SKM-1 treated with dmso at 0.1 percent for 144 hours (cell line): ENCODE measurements at regions not wholly inside any gene's neighbourhood (a gene's known extent, or its start where the extent isn't known, plus 50 kb on each side); places are given as distances from the start of the nearest gene placed in this dataset.
"Not testable (repeated sequence)": the region's sequence is repeated elsewhere in the genome, so short reads cannot be mapped to it uniquely, and the experiment has no call there.

Source experiments
- DNase-seq: peaks from one replicate; lab custom pipeline; 2025; ENCODE audit not compliant: unreplicated experiment; lab: John Stamatoyannopoulos, UW

GRCh38 chr18:60889442-60889841 lies 443.8 kb upstream of the CDH20 start:
- no peak for DNase-seq

DNA sequence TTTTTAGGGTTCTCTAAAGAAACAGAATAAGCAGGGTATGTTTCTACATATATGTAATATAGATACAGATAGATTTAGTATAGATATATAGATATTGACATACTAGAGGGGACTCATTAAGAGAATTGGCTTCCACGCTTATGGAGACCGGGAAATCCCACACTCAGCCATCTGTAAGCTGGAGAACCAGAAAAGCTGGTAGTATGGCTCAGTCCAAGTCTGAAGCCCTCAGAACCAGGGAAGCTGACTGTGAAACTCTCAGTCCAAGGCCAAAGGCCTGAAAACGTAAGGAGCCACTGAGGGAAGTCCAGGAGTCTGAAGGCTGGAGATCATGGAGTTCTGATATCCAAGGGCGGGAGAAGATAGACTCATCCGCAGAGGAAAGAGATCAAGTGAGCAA lies 441.3 kb upstream of the CDH20 start:
- no peak for DNase-seq

GRCh38 chr18:60892441-60892840 lies 440.8 kb upstream of the CDH20 start:
- DNase-seq = no peak

DNA sequence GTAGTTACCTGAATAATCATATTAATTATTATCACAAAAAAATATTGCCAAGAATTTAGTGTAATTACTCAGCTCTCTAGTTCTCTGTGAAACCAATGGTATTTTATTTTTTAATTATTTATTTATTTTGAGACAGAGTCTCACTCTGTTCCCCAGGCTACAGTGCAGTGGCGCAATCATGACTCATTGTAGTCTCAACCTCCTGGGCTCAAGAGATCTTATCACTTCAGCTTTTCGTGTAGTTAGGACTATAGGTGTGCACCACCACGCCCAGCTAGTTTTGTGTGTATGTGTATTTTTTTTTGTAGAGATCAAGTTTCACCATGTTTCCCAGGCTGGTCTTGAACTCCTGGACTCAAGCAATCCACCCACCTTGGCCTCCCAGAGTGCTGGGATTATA lies 440.4 kb upstream of the CDH20 start:
- no peak for DNase-seq

- no peak for DNase-seq
These were observed 439.7 kb upstream of the CDH20 start for GRCh38 chr18:60893355-60894097.

DNA sequence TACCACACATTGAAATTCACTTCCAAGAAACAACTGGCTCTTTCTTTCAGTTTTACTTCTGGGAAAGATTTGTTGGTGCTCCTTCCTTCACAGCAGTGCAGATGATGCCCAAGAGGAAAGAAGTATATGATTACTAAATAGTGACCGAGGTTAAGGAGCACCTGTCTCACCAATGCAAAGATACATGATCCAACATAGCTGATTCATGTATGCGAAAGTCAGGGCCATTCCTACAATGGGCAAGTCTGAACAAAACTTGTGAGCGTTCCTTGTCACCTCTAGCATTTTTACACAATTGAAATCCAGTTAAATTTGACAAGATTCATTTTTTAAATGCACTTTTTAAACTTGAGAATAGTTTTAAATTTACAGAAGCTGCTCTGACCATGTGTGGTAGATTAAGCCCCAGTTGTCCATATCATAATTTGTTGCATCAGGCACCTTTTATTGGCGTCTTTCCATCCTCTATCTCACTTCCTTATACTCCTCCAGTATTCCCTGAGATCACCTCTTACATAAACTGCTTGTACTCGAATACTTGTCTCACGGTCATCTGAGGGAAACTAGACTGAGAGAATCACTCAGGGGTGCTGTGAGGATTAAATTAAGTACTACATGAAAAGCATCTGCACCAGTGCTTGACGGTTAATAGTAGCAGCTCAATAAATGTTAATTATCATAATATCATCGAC lies 438.8 kb upstream of the CDH20 start:
- DNase-seq = no peak

GRCh38 chr18:60895181-60895580 lies 438.0 kb upstream of the CDH20 start:
- no peak for DNase-seq

DNA sequence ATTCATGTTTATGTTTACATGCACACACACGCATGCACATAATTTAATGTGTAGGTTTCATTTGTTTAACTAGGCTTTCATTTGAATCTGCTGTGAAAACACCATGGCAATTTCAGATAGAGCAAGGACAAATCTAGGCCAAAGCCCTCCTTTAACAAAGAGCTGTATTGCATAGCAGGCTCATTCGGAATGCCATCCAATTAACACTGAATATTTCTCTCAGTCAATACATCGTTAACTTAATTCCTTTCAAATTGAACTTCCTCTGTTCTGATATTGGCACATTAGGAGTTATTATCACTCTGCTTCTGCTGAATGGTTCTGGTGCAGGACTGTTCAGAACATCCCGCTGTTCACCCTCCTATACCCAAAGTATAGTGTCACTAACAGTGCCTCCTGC lies 435.1 kb upstream of the CDH20 start:
- DNase-seq = no peak

- DNase-seq = no peak
These were observed 427.5 kb upstream of the CDH20 start for GRCh38 chr18:60905699-60906098.

DNA sequence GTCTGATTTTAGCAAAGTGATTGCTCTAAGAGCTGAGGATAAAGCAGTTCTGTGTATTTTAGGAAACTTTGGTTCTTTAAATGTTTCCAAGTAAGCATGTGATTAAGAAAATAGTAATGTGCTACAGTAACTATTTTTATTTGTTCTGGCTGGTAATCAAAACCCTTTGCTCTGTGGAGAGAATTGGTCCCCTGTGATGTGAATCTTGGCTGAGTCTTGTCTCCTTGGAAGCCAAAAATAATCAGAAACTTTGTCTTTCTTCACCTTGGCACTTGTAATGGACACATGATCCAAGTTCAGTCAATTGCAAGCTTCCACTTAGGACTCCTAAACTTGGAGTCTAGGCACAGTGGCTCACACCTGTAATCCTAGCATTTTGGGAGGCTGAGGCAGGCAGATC lies 422.7 kb upstream of the CDH20 start:
- DNase-seq = no peak

DNA sequence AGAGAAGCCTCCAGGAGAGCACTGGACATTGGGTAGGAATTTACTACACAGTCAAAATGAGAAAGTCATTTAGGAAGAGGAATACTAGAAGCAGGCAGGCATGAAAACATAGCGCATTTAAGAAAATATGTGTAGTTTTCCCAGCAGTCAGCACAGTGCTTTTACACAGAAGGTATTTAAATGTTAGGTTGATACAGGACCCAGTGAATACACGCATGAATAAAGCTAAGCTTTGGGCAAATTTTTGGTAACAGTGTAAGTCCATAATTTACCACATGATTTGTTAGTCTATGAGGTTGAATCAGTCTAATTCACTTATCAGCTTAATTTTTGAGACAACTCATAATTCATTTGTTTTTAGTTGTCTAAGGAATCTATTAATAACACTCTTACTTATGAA lies 421.7 kb upstream of the CDH20 start:
- no peak for DNase-seq

DNA sequence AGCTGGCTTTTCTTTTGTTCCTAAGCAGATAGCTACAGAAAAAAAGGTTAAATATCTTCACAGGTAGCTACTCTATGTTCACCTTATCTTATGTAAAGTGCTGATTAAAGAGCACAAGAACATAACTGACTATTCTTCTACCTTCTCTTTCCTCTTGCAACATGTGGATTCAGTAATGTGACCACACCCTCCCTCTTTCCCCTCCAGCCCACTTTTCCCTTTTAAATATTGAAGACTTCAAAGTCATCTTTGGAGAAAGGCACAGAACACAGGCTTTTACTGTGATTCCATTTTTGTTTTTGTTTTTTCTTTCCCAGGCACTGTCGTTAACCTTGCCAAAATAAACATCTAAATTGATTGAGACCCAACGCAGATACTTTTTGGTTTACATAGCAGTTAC lies 418.1 kb upstream of the CDH20 start:
- DNase-seq = no peak

DNA sequence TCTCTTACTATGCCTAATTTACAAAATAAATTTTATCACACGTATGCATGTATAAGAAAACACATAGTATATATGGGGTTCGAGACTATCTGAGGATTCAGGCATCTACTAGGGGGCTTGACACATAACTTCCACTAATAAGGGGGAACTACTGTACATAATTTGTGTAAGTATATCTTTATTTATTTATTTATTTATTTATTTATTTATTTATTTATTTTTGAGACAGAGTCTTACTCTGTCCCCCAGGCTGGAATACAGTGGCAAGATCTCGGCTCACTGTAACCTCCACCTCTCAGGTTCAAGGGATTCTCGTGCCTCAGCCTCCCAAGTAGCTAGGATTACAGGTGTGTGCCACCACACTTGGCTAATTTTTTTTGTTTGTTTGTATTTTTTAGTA lies 414.4 kb upstream of the CDH20 start:
- not testable (repeated sequence) for DNase-seq

DNA sequence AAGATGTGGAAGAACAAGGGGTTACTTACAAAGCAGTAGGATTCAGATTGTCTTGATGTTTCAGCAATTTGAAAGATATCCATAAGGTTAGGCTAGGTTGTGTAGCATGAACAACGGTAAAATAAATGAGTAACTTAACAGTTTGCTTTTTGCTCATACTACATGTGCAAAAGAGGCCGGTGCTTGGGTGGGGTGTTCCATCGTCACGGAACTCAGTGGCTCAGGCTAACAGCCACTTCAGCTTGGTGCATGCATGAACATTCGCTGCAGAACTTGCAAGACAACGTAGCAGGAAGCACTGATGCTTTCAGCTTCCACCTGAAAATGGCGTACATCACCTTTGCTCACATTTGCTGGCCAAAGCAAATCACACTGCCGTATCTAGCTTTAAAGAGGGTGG lies 407.3 kb upstream of the CDH20 start:
- DNase-seq = no peak

DNA sequence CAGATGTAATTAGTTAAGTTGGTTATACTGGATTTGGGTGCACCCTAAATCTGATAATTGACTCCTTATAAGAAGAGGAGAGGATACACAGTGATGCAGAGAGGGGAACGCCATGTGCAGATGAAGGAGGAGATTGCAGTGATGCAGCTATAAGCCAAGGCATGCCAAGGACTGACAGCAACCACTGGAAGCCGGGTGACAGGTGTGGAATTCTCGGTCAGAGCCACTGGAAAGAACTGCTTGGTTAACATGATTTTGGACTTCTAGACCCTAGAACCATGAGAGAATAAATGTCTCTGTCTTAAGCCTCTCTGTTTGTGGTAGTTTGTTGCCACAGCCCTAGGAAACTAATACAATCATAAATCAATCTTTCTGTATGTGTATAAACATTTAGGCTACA lies 403.3 kb upstream of the CDH20 start:
- no peak for DNase-seq

GRCh38 chr18:60935041-60935910 lies 398.0 kb upstream of the CDH20 start:
- DNase-seq = no peak

DNA sequence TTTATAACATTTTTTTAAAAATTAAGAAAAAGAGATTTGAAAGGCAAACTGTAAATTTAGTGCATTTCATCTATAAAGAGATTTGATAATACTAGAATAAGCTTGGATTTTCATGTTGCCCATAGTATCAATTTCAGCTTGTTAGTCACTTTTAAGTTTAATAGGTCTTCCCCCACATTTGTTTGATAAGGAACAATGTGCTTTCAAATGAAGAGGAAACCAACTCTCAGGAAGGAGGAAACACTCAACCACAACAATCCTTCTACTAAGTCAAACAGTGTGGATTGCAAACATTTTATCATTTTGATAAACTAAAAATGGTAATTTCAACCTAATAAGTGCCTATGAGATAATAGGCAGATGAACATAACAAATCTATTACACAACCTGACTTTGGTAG lies 397.1 kb upstream of the CDH20 start:
- no peak for DNase-seq

GRCh38 chr18:60943297-60943696 lies 389.9 kb upstream of the CDH20 start:
- DNase-seq = no peak

- DNase-seq = no peak
These were observed 382.6 kb upstream of the CDH20 start for GRCh38 chr18:60950634-60951033.

- DNase-seq = no peak
These were observed 382.1 kb upstream of the CDH20 start for GRCh38 chr18:60951091-60951490.

- DNase-seq = no peak
These were observed 370.6 kb upstream of the CDH20 start for GRCh38 chr18:60962625-60963024.

DNA sequence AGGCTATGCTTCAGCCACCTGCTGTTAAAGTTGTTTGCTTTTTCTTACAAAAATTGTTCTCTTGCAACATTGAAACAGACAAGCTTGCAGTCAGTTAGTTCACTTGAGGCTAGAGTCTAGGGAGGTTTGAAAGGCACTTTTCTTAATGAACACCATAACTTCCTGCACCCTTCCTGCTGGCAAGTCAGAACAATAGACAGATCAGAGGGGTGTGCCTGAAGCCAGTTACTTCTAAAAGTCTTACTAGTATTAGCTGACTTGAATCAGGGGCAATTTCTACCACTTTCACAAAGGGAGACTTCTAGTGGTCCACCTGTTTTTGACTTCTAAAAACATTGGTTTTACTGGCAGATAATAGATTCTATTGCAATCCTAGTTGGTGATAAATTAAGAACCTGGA lies 367.4 kb upstream of the CDH20 start:
- DNase-seq = no peak
